Astrocyte of the spinal cord (primary cell): ENCODE measurements at regions not wholly inside any gene's neighbourhood (a gene's known extent, or its start where the extent isn't known, plus 50 kb on each side); places are given as distances from the start of the nearest gene placed in this dataset.

Source experiments
- DNase-seq: peaks from one replicate; pipeline ENCODE4 v3.0.0; 2011; ENCODE audit warnings: low read depth, low spot score
- H3K4me3 ChIP-seq: 2 replicates; pipeline ENCODE4 v1.5.1; 2011; ENCODE audit warnings: low read depth, mild to moderate bottlenecking, low read length, moderate library complexity
- CTCF ChIP-seq: IDR thresholded peaks from 2 replicates; pipeline ENCODE4 v1.5.1; 2012; ENCODE audit warnings: low read depth, mild to moderate bottlenecking, low read length, inconsistent platforms
- in situ Hi-C: cut with HindIII; loops from 2 replicates; pipeline ENCODE4 v1.10.0; 2017; ENCODE audit warnings: low sequenced_read_pairs

- no peak overlapping the region for H3K4me3 ChIP-seq
- TF ChIP-seq CTCF, result no peak
- no peak for DNase-seq
- in situ Hi-C loops, result no loop called here
Observed at GRCh38 chr3:30187366-30187765, 419.0 kb upstream of the TGFBR2 start.

GRCh38 chr3:30188713-30189112 is 417.7 kb upstream of the TGFBR2 start:
- no peak for TF ChIP-seq CTCF
- DNase-seq, result no peak
- no peak overlapping the region for H3K4me3 ChIP-seq
- in situ Hi-C loops, result no loop called here

GRCh38 chr3:30189900-30190299 is 416.5 kb upstream of the TGFBR2 start:
- TF ChIP-seq CTCF, result no peak
- no peak overlapping the region for H3K4me3 ChIP-seq
- in situ Hi-C loops, result no loop called here
- DNase-seq, result no peak

GRCh38 chr3:30193625-30194044 is 412.8 kb upstream of the TGFBR2 start:
- H3K4me3 ChIP-seq, result no peak overlapping the region
- in situ Hi-C loops, result no loop called here
- TF ChIP-seq CTCF, result no peak
- no peak for DNase-seq

- no peak for DNase-seq
- no peak overlapping the region for H3K4me3 ChIP-seq
- in situ Hi-C loops, result no loop called here
- no peak for TF ChIP-seq CTCF
Observed at GRCh38 chr3:30195352-30195751, 411.0 kb upstream of the TGFBR2 start.

GRCh38 chr3:30198162-30198561 is 408.2 kb upstream of the TGFBR2 start:
- in situ Hi-C loops, result no loop called here
- no peak for TF ChIP-seq CTCF
- no peak overlapping the region for H3K4me3 ChIP-seq
- no peak for DNase-seq
